HG03354 (cell line): ENCODE measurements at regions not wholly inside any gene's neighbourhood (a gene's known extent, or its start where the extent isn't known, plus 50 kb on each side); places are given as distances from the start of the nearest gene placed in this dataset.
A peak's percentile ranks its signal among the peaks of the same experiment; 100 is the strongest.
"Not testable (repeated sequence)": the region's sequence is repeated elsewhere in the genome, so short reads cannot be mapped to it uniquely, and the experiment has no call there.

Experiments
- ATAC-seq: cut with Tn5 transposase; IDR thresholded peaks from one replicate; pipeline ENCODE4 v1.9.1; 2021; ENCODE audit warnings: mild to moderate bottlenecking; ENCODE audit not compliant: unreplicated experiment, poor library complexity, severe bottlenecking

- not testable (repeated sequence) for ATAC-seq
Observed at GRCh38 chr10:87416892-87417291, 59.3 kb downstream of the NUTM2D start.

GRCh38 chr10:87422641-87423040 lies 65.1 kb downstream of the NUTM2D start:
- not testable (repeated sequence) for ATAC-seq

GRCh38 chr10:87424697-87425373 lies 67.3 kb downstream of the NUTM2D start:
- ATAC-seq: not testable (repeated sequence)

- ATAC-seq: not testable (repeated sequence)
Observed at GRCh38 chr10:87433836-87434235, 70.9 kb upstream of the MINPP1 start.

GRCh38 chr10:87435295-87435826 lies 69.3 kb upstream of the MINPP1 start:
- not testable (repeated sequence) for ATAC-seq

GRCh38 chr10:87436104-87436503 lies 68.6 kb upstream of the MINPP1 start:
- peak; percentile 91 for ATAC-seq

GRCh38 chr10:87437450-87437849 lies 67.2 kb upstream of the MINPP1 start:
- not testable (repeated sequence) for ATAC-seq
